GM12801 (cell line): ENCODE measurements at regions not wholly inside any gene's neighbourhood (a gene's known extent, or its start where the extent isn't known, plus 50 kb on each side); places are given as distances from the start of the nearest gene placed in this dataset.

Experiments used
- CTCF ChIP-seq: IDR thresholded peaks from one replicate; pipeline ENCODE4 v1.5.1; 2011; ENCODE audit warnings: control low read depth; ENCODE audit not compliant: insufficient read length; ENCODE audit errors: extremely low read depth

GRCh38 chr2:16079637-16080036 lies 139.3 kb downstream of the MYCN start:
- no peak for TF ChIP-seq CTCF

GRCh38 chr2:16077601-16078000 lies 137.3 kb downstream of the MYCN start:
- no peak for TF ChIP-seq CTCF

- no peak for TF ChIP-seq CTCF
Observed at GRCh38 chr2:16076911-16077310, 136.6 kb downstream of the MYCN start.

- no peak for TF ChIP-seq CTCF
Observed at GRCh38 chr2:16075045-16076012, 135.0 kb downstream of the MYCN start.

GRCh38 chr2:16073921-16074425 lies 133.6 kb downstream of the MYCN start:
- TF ChIP-seq CTCF, result no peak

- TF ChIP-seq CTCF, result no peak
Observed at GRCh38 chr2:16073471-16073870, 133.1 kb downstream of the MYCN start.

GRCh38 chr2:16072638-16073290 lies 132.4 kb downstream of the MYCN start:
- TF ChIP-seq CTCF, result no peak
